ENCODE measurements at regions not wholly inside any gene's neighbourhood (a gene's known extent, or its start where the extent isn't known, plus 50 kb on each side); places are given as distances from the start of the nearest gene placed in this dataset.
A peak's percentile ranks its signal among the peaks of the same experiment; 100 is the strongest.

DNA sequence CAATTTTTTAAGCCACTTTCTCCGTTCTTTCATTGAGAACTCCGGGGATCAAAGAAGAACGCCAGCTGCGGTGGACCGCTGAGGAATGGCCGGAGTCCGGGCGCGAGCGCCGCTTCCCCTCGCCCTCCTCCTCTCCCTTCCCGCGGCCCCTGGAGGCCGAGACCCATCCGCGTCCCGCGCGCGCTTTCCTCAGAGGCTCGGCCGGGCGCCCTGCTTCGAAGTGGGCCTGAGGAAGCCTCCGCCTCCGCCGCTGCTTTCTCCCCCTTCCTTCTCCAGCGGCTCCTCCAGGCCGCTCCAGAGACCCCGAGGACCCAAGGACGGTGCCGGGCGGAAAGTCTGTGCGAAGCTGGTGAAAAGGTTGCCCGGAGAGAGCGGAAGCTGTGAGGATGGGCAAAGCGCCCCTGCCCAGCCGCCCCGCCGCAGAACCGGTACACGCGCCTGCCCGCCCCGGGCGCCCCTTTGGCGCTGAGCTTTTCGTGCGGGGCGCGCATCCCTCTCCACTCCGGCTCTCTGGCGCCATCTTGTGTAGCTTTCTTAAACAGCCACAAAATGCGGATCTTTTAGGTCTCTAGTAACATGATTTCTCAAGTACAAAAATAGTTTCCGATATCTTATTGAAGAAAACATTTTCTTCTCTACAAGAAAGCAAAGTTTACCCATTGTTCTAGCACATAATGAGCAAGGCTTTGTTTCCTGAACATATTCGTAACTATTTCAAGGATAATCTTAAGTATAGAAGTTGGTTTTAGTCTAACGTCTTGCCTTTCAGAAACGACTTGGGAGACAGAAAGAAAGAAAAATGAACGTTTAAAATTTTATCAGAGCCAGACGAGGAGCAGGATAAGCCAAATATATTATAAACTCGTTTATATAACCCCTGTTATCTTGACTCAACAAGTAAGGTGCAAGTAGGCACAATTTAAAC lies 59.2 kb upstream of the FAM174B start:
- TF ChIP-seq, protein P1, sequence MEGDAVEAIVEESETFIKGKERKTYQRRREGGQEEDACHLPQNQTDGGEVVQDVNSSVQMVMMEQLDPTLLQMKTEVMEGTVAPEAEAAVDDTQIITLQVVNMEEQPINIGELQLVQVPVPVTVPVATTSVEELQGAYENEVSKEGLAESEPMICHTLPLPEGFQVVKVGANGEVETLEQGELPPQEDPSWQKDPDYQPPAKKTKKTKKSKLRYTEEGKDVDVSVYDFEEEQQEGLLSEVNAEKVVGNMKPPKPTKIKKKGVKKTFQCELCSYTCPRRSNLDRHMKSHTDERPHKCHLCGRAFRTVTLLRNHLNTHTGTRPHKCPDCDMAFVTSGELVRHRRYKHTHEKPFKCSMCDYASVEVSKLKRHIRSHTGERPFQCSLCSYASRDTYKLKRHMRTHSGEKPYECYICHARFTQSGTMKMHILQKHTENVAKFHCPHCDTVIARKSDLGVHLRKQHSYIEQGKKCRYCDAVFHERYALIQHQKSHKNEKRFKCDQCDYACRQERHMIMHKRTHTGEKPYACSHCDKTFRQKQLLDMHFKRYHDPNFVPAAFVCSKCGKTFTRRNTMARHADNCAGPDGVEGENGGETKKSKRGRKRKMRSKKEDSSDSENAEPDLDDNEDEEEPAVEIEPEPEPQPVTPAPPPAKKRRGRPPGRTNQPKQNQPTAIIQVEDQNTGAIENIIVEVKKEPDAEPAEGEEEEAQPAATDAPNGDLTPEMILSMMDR (IDR thresholded peaks at IDR 0.05), result peak; percentile 84 to 93 (median 89)
- no peak for TF ChIP-seq EP300 (IDR thresholded peaks at IDR 0.05)
- TF ChIP-seq POLR2A (IDR thresholded peaks at IDR 0.05), result peak; percentile 80
